DMS 273 (cell line): ENCODE measurements at regions not wholly inside any gene's neighbourhood (a gene's known extent, or its start where the extent isn't known, plus 50 kb on each side); places are given as distances from the start of the nearest gene placed in this dataset.
"Not testable (repeated sequence)": the region's sequence is repeated elsewhere in the genome, so short reads cannot be mapped to it uniquely, and the experiment has no call there.

Experiments used
- DNase-seq: peaks from one replicate; lab custom pipeline; 2025; ENCODE audit not compliant: unreplicated experiment; lab: John Stamatoyannopoulos, UW

GRCh38 chr1:47593013-47593568 is 155.2 kb downstream of the FOXD2 start:
- DNase-seq, result peak; percentile 65

GRCh38 chr1:47593598-47594285 is 155.9 kb downstream of the FOXD2 start:
- no peak for DNase-seq

GRCh38 chr1:47594627-47595026 is 156.8 kb downstream of the FOXD2 start:
- no peak for DNase-seq

DNA sequence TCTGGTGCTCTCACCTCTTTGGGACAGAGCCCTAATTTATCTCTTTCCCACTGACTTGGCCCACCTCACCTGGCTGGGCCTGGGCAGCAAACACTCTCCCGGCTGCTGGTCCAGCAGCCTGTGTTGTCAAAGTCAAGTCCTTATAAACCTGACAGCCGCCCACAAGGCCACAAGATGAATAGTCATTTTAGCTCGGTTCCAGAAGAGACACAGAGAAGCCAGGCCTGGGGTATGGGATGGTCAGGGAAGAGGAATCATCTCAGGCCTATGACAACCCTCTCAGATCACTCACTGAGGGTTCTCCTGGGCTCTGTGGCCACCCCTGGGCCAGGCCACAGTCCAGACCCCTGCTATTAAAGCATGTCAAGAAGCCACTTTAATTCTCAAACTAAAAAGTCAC is 158.5 kb downstream of the FOXD2 start:
- DNase-seq, result no peak

- DNase-seq, result no peak
Measured at GRCh38 chr1:47598357-47598756, 160.5 kb downstream of the FOXD2 start.

DNA sequence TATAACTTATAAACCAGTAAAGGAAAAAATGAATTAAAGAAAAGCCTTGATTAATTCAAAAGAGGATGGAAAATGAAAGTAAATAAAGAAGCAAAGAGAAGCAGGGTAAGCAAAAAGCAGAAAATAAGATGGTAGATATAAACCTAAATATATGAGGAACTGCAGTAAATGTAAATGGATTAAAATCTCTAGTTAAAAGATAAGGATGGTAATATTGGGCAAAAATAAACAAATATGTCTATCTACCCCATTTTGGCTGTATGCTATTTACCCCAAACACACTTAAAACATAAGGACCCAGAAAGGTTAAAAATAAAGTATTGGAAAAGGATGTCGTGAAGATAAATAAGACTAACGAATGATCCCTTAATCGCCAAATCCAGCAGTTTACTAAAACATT is 161.9 kb downstream of the FOXD2 start:
- DNase-seq, result no peak

- not testable (repeated sequence) for DNase-seq
Measured at GRCh38 chr1:47602491-47602890, 164.6 kb downstream of the FOXD2 start.

- DNase-seq, result not testable (repeated sequence)
Measured at GRCh38 chr1:47604869-47605268, 167.0 kb downstream of the FOXD2 start.

GRCh38 chr1:47608296-47608875 is 170.5 kb downstream of the FOXD2 start:
- DNase-seq, result no peak

GRCh38 chr1:47611992-47612391 is 174.1 kb downstream of the FOXD2 start:
- DNase-seq, result no peak

DNA sequence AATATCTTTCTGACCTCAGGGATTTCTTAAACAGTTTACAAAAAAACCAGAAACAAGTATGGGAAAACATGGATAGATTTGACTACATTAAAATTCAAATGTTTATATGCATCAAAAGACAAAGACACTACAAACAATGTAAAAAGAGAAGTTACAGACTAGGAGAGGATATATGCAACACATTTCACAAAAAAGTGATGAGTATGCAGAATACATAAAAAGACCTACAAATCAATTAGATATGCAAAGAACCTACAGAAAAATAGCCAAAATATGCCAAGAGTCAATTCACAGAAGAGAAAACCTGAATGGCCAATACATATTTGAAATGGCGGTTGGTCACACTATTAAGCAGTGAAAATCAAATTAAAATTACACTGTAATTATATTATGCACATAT is 175.0 kb downstream of the FOXD2 start:
- no peak for DNase-seq

DNA sequence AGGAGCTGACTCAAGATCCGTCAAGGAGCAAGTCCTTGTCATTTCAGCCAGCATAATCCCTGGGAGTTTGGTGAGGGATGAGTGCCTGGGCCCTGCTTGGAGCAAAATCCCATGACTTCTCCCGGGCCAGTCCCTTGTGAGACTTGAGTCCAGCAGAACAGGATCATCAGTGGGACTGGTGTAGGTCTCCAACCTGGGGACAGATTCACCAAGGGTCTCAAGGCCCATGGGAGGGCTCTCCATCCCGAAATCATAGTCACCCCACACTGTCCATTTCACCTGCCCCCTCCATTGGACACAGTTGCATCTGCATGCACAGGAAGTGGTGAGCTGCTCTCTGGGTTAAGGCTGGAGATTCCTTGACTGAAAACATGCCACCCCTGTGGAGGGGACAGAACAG is 178.2 kb downstream of the FOXD2 start:
- DNase-seq, result no peak

DNA sequence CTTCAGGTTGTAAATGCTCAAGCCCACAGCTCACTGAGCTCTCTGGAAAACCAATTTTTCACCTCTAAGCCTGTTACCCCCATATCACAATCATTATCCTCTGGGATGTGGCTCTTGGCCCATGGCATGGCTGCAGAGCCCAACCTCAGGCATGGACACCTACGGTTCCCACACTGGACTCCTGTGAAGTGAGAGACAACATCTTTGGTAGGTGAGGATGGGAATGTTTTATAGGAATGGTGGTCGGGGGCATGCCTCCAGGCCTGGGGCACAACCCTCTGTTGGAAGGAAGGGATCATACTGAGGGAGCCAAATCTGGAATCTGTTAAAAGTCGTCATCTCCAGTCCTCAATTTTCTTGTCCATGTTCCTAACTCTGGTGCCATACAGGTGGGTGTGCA is 179.1 kb downstream of the FOXD2 start:
- no peak for DNase-seq

- DNase-seq, result no peak
Measured at GRCh38 chr1:47617381-47618221, 179.8 kb downstream of the FOXD2 start.

GRCh38 chr1:47618222-47618720 is 180.4 kb downstream of the FOXD2 start:
- DNase-seq, result no peak

GRCh38 chr1:47618830-47619229 is 181.0 kb downstream of the FOXD2 start:
- DNase-seq, result no peak

DNA sequence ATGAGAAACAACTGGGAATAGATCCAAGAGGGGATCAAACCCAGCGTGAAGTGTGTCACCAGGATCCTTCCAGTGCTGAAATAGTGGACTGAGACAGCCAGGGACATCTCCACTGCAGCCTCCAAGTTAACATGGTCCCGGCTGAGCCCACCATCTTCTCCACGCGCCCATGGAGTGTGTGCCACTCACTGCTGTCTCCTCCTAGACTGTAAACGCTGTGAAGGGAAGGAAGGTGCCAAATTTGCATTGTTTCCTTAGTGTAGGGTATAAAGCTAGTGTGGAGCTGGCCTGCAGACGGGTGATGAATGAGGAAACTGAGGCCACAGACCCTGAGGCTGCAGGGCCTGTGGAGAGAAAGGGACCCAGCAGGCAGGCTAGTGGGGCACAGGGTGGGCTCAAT is 183.6 kb downstream of the FOXD2 start:
- no peak for DNase-seq

- no peak for DNase-seq
Measured at GRCh38 chr1:47621977-47622376, 184.1 kb downstream of the FOXD2 start.

GRCh38 chr1:47622776-47623556 is 185.1 kb downstream of the FOXD2 start:
- no peak for DNase-seq

GRCh38 chr1:47623557-47623940 is 185.7 kb downstream of the FOXD2 start:
- DNase-seq, result no peak

- peak; percentile 26 for DNase-seq
Measured at GRCh38 chr1:47624531-47624930, 186.7 kb downstream of the FOXD2 start.
